ENCODE measurements at regions not wholly inside any gene's neighbourhood (a gene's known extent, or its start where the extent isn't known, plus 50 kb on each side); places are given as distances from the start of the nearest gene placed in this dataset.

DNA sequence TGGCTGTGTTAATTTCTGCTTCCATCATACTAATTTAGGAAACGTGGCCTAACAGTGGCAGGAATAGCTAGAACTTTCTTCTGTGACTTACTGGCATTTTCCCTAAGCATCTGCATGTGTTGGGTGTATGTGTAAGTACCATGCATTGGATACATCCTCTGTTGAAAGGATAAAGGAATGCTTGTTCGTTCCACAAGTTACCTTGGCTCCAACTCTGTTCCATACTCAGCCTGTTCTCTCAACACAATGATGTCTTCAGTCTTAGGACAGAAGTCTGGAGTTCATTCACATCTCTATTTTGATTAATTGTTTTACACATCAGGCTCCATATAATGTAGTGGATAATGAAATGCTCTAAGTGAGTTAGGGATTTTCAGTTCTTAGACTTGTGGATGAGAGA lies 190.1 kb upstream of the DMRT1 start:
- TF ChIP-seq, protein P1, sequence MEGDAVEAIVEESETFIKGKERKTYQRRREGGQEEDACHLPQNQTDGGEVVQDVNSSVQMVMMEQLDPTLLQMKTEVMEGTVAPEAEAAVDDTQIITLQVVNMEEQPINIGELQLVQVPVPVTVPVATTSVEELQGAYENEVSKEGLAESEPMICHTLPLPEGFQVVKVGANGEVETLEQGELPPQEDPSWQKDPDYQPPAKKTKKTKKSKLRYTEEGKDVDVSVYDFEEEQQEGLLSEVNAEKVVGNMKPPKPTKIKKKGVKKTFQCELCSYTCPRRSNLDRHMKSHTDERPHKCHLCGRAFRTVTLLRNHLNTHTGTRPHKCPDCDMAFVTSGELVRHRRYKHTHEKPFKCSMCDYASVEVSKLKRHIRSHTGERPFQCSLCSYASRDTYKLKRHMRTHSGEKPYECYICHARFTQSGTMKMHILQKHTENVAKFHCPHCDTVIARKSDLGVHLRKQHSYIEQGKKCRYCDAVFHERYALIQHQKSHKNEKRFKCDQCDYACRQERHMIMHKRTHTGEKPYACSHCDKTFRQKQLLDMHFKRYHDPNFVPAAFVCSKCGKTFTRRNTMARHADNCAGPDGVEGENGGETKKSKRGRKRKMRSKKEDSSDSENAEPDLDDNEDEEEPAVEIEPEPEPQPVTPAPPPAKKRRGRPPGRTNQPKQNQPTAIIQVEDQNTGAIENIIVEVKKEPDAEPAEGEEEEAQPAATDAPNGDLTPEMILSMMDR (IDR thresholded peaks at IDR 0.05; ENCODE audit: low read depth, low read length, missing control alignments): no peak
- no peak overlapping the region for H3K4me3 ChIP-seq (replicated peaks; ENCODE audit: low read depth, low read length)
- DNase-seq (ENCODE audit: extremely low read depth, low read depth): no peak

DNA sequence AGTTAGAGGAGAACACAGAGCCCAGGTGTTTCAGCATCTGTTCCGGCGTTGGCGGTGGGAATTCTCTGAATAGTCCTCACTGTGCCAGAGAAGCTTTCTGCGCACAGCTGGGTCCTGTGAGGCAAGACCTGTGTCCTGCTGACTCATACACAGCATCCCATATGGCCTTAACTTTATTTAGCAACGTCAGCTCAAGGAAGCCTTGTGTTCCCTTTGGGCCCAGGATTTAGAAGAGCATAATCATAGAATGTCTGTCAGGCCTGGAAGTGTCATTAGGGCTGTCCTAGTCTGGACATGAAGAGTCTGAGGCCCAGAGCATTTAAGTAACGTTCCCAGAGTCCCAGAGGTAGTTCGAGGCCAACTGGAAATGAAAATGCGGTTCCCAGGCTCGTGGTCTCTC lies 188.6 kb upstream of the DMRT1 start:
- TF ChIP-seq, protein P1 (IDR thresholded peaks at IDR 0.05; ENCODE audit: low read depth, low read length, missing control alignments): no peak
- DNase-seq (ENCODE audit: extremely low read depth, low read depth): no peak
- no peak overlapping the region for H3K4me3 ChIP-seq (replicated peaks; ENCODE audit: low read depth, low read length)

DNA sequence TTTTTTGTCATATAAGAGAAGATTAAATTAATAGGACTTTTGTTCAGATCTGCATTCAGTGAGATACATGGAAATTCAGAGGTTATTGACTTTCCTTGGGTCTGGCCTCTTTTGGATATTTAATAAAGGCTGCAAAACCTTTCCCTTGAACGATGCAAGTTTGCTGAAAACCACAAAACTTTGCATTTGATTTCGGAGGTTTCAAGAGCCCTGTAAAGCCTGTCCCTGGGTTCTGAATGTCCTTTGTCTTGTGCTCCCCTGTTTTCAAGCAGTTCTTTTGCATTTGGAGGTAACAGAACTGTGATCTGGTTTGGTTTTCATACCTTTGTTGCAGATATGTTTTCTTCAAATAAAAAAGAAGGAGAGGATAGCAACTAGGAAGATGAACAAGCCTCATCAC lies 188.1 kb upstream of the DMRT1 start:
- TF ChIP-seq, protein P1 (IDR thresholded peaks at IDR 0.05; ENCODE audit: low read depth, low read length, missing control alignments): no peak
- no peak overlapping the region for H3K4me3 ChIP-seq (replicated peaks; ENCODE audit: low read depth, low read length)
- no peak for DNase-seq (ENCODE audit: extremely low read depth, low read depth)

- TF ChIP-seq, protein P1 (IDR thresholded peaks at IDR 0.05; ENCODE audit: low read depth, low read length, missing control alignments): no peak
- DNase-seq (ENCODE audit: extremely low read depth, low read depth): no peak
- no peak overlapping the region for H3K4me3 ChIP-seq (replicated peaks; ENCODE audit: low read depth, low read length)
Measured at GRCh38 chr9:653856-654387, 187.6 kb upstream of the DMRT1 start.

GRCh38 chr9:655875-656274 lies 185.6 kb upstream of the DMRT1 start:
- H3K4me3 ChIP-seq (replicated peaks; ENCODE audit: low read depth, low read length): no peak overlapping the region
- TF ChIP-seq, protein P1 (IDR thresholded peaks at IDR 0.05; ENCODE audit: low read depth, low read length, missing control alignments): no peak
- no peak for DNase-seq (ENCODE audit: extremely low read depth, low read depth)

DNA sequence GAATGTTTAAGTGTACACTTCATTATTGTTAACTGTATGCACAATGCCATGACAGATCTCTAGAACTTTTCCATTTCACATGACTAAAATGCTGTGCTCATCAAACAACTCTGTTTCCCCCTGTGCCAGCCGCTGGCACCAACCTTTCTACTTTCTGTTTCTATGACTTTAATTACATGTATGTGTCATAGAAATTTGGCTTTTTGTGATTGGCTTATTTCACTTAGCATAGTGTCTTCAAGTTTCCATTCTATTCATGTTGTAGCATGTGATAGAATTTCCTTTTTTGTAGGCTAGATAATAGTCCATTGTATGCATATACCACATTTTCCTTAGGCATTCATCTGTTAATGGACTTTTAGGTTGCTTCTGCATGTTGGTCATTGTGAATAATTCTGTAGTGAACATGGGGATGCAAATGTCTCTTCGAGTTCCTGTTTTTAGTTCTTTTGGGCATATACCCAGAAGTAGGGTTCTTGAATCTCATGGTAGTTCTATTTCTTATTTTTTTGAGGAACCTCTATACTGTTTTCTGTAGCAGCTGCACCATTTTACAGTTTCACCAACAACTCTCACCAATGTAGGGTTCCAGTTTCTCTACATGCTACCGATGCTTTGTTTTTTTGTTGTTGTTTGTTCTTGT lies 184.4 kb upstream of the DMRT1 start:
- no peak overlapping the region for H3K4me3 ChIP-seq (replicated peaks; ENCODE audit: low read depth, low read length)
- TF ChIP-seq, protein P1 (IDR thresholded peaks at IDR 0.05; ENCODE audit: low read depth, low read length, missing control alignments): no peak
- no peak for DNase-seq (ENCODE audit: extremely low read depth, low read depth)

DNA sequence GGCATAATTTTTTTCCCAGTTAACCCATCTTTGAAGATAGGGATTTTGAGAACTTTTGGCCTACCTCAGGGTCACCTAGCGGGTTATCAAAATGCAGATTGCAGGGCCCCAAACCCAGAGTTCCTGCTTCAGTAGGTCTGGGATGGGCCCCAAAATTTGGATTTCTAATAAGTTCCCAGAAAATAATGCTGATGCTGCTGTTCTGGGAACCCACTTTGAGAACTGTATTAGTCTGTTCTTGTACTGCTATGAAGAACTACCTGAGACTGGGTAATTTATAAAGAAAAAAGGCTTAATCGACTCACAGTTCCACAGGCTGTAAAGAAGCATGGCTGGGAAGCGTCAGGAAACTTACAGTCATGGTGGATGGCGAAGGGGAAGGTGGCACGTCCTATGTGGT lies 182.2 kb upstream of the DMRT1 start:
- TF ChIP-seq, protein P1 (IDR thresholded peaks at IDR 0.05; ENCODE audit: low read depth, low read length, missing control alignments): no peak
- no peak for DNase-seq (ENCODE audit: extremely low read depth, low read depth)
- H3K4me3 ChIP-seq (replicated peaks; ENCODE audit: low read depth, low read length): no peak overlapping the region
